ENCODE measurements at regions not wholly inside any gene's neighbourhood (a gene's known extent, or its start where the extent isn't known, plus 50 kb on each side); places are given as distances from the start of the nearest gene placed in this dataset.
"Not testable (repeated sequence)": the region's sequence is repeated elsewhere in the genome, so short reads cannot be mapped to it uniquely, and the experiment has no call there.

DNA sequence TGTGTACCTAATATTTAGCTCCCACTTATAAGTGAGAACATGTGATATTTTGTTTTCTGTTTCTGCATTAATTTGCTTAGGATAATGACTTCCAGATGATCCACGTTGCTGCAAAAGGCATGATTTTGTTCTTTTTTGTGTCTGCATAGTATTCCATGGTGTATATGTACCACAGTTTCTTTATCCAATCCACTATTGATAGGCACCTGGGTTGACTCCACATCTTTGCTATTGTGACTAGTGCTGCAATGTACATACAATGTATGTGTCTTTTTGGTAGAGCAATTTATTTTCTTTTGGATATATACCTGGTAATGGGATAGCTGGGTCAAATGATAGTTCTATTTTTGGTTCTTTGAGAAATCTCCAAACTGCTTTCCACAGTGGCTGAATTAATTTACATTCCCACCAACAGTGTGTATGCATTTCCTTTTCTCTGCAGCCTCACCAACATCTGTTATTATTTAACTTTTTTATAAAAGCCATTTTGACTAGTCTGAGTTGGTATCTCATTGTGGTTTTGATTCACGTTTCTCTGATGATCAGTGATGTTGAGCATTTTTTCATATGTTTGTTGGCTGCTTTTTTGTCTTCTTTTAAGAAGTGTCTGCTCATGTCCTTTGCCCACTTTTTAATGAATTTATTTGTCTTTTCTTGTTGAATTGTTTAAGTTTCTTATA is 102.8 kb upstream of the GAS1 start:
- DNase-seq: not testable (repeated sequence)

DNA sequence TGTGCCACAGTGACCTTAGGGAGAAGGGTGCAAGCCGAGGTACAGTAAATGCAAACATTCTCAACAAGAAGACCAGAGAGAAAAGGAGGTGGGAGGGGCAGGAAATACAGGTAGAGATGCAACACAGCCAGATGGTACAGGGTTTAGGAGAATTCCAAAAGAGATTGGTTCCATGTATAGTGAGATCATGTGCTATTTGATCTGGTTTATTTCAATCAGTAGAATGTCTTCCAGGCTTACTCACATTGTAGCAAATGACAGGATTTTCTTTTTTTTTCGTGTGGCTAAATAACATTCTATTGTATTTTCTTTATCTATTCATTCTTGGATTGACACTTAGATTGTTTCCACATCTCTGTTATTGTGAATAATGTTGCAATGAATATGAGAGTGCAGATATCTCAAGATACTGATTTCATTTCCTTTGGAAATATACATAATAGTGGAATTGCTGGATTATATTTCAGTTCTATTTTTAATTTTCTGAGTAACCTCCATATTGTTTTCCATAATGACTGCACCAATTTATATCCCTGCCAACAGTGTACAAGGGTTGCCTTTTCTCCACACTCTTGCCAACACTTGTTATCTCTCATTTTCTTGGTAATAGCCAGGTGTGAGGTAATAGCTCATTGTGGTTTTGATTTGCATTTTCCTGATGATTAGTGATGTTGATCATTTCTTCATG is 107.8 kb upstream of the GAS1 start:
- DNase-seq: no peak

DNA sequence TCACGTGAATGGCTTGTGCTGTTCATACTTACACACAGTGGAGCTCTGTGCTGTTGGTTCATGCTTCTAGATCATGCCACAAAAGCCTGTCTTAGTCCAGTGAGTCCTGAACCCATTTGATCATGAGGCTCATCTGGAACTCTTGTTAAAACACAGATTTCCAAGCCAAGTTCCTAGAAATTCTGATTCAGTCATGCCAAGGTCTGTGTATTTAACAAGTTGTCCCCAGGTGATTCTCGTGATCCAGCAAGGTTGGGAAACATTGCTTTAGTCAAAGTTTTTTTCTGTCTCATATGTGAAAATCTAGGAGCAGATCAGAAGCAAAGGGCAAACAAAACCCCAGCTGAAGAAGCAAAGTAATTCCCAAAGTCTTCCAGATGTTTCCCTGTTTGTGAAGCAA is 112.5 kb upstream of the GAS1 start:
- DNase-seq: no peak

DNA sequence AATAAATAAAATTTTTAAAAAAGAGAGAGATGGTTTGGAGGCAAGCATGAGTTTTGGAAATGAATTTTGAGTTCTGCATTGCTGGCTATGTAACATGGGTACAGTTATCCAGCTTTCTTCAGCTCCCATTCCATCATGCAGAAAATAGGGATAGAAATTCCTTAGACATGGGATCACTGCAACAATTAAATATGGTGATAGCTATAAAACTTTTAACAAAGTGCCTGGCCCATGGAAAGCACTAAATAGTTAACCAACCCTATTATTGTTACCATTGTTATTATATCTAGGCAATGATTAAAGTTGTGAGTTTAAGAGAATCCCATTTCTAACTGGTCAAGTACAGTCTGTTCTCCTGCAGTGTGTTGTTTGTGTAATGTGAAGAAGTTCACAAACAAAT is 115.4 kb upstream of the GAS1 start:
- DNase-seq: no peak

DNA sequence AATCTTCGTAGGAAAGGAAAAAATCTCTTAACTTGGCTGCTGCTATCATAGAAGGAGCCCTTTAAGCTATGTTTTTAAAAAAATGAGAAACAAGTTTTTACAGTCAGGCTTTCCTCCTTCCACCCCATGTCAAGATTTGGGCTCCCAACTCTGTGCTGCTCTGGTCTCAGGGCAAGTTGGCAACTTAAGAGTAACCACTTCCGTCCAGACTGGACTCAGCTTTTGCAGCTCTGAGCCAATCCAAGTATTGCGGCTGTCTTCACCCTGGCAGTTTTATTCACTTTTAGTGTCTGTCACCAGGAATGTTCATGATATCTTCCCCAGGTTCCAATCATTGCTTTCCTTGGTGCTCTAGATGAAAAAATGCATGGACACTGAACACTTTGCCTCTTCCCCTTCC is 115.9 kb upstream of the GAS1 start:
- DNase-seq: no peak

DNA sequence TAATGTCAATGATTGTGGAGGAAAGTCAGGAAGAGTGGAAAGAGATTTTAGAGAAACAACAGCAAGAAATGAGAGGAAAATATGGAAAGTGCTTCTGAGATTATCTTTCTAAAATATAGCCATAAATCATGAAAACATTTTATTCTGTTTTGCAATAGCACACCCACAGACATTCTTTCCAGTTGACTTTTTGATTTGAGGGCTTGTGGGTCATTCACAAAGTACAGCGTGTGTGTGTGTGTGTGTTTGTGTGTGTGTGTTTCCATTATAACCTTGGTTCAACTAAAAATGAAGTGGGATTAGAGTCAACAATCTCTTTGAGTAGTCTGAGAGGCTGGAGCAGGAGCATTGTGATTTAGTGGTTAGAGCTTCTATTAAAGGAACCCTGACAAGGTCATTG is 116.6 kb upstream of the GAS1 start:
- no peak for DNase-seq

DNA sequence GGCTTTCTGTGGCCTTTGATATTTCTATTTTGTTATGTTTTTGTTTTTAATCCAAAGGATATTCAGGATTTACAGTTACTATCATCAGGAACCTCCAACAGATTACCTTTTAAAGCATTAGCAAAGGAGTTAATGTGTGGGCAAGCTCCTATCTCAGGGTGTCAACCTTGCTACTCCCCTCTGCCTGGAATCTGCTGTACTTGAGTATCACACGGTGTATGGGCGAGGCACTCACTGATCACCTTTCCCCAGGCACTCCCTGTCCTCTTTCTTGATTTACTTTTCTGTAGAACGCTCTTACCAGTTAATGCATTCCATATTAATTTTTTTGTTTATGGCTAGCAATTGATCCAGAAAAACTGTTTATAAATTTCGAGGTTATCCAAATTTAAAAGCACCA is 117.0 kb upstream of the GAS1 start:
- DNase-seq: no peak

DNA sequence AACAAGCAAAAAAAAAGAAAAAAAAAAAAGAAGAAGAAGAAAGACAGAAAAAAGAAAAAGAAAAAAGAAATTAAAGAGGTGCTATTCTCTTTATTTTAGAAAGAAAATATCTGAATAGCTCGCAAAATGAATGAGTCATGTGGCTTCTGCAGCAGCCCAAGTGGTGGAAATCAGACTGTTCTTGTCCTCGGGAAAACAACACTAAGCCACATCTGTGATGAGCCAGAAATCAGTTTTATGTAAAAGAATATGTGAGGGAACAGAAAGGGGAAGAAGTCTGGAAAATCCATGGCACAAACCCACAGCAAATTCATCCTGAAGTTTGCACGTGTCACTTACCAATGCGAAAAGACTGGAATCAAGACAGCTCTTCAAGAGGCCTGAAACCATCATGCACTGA is 118.7 kb upstream of the GAS1 start:
- DNase-seq: no peak

DNA sequence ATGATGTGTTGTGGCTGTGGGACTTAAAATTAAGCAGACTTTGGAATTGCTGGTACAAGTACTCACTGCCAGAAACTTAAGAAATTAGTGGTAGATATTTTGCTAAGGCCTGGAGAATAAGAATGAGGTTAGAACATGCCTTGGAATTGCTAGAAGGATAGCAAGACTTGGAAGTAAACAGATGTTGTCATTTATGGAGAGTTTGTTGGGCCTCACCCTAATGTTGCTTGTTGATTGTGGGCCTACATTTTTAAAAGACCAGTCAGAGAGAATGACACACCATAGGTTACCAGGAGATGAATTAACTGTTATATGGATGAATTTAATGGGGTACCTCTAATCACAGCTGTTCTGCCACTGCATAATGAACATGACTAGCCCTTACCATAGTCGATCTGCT is 120.1 kb upstream of the GAS1 start:
- DNase-seq: no peak

DNA sequence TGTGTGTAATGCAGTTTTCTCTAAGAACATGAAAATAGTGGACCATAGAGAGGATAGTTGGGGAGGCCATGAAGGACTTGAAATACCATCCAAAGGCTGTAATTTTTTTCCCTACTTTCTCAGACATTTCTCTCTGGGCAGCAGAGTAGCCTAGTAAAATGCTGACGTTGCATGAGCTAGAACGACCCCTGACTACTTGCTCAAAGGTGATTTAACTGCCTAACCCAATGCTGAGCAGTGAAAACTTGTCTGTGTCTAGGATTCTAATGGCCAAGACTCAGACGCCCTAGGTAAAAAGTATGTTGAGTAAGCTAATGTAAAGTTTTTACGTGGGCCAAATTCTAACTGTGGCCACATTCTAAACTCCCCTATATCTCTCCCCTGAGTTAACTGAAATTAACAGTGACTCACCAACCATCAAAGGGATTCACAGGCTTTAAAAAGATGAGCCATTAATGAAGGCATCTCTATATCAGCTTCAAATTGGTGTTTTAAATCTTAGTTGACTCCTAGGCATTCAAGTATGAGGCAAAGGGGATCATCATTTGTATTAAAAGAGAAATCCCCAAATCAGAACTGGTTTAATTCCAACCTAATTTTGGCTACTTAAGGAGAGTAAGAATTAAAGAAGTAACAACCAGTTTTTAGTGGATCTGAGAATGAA is 121.0 kb upstream of the GAS1 start:
- no peak for DNase-seq

DNA sequence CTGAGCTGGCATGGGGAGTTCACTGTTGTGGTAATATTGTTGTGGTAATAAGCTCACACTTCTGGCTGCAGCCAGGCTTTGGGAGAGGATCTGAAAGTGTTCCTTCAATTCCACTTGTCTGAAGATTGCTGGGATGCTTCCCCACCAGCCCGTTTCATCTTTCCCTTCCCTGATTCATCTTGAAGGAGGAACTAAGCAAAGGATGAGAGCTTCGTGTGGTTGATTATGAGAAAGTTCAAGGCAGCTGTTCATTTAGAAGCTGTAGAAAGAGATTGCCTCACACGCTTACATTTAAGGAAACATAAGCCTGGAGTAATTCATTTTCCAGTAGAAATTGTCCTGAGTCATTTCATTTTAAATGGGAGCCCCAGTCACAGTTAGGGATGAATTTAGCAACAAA is 122.4 kb upstream of the GAS1 start:
- DNase-seq: no peak

DNA sequence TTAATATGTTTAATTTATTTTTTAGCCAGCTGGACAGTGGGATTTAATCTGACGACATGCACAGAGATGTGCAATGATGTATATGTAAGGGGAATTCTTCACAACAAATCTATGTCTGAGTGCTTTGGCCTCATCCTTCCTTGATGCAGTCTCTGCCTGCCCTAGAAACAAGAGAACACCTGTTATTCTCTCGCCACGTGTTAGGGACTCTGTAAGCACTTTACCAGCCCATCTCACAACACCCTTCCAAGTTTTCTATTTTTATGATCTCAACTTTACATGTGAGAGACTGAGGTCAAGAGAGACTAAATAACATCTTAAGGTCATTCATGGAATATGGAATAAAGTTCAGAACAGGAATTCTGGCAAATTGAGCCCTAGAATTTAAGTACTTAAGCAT is 123.0 kb upstream of the GAS1 start:
- no peak for DNase-seq

DNA sequence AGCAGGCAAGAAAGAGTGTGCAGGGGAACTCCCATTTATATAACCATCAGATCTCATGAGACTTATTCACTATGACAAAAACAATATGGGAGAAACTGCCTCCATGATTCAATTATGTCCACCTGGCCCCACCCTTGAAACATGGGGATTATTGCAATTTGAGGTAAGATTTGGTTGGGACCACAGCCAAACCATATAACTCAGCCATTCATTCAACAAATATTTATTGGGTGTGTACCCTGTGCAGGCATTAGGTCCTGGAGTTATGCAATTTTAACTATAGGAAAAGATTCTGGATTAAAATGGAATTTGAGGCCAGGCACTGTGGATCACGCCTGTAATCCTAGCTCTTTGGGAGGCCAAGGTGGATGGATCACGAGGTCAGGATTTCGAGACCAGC is 124.2 kb upstream of the GAS1 start:
- DNase-seq: no peak

DNA sequence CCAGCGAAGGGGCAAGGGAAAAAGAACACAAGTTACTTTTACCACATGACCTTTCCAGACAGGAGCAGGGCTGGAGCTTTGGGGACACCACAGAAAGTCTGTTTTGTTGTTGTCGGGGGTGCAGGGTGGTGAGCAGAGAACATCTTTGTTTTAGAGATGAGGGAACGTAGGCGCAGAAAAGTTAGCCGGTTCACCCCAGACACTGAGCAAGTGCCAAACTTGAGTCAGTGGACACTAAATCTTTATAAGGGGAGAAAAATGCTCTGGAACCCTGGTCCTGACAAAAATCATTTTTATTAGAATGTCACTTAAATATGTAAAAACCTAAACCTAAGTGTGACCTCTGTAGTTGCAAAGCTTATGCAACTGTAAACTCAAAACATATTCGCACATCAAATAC is 126.4 kb upstream of the GAS1 start:
- DNase-seq: no peak

DNA sequence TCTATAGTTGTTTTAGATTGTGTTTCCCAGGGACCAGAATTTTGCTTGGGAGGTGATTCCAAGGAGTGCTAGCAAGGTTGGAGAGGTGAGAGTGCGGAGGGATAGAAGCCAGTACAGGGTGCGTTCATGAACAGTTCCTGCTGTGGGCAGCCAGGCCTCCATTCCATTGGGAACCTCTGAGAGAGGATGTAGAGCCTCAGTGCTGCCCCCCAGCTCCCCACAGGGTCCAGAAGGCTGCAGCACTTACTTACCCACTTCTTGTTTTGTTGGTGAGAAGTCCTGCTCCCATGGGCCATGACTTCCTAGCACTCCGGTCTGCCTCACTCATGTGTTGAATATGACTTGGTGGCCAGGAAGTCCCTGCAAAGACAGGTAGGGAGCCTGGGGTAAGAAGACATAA is 128.2 kb upstream of the GAS1 start:
- DNase-seq: no peak

DNA sequence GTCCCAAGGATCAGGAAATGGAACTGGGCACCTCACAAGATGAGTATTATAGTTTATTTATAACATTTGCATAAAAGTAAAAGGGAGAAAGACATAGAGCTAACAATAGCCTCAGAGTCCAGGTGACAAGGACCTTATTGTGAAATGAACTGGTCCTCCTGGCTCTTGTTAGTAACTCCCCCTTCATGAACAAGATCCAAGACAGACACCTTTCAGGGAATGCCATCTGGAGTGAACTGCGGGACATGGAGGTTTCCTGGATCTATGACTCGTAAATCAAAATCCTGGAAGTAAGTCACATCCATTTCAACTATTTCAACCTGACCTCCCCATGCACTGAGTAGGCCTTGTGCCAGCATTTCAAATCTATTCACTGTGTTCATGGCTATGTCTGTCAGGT is 129.5 kb upstream of the GAS1 start:
- no peak for DNase-seq

DNA sequence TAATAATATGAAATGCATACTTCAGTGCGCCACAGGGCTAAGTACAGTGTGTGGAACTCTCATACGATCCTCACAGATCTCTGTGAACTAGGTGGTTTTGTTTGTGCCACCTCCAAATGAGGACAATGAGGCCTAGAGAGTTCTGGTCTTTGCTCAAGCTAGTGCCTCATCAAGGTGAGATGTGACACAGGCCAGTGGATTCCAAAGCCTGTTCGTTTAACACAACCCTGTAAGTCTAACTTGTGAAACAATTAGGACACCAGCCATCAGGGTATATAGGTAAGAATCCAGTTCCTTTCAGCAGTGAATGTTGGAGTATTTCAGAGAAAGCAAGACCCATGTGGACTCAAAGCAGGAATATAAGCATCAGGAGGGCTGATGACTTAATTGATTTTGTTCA is 130.7 kb upstream of the GAS1 start:
- DNase-seq: no peak

DNA sequence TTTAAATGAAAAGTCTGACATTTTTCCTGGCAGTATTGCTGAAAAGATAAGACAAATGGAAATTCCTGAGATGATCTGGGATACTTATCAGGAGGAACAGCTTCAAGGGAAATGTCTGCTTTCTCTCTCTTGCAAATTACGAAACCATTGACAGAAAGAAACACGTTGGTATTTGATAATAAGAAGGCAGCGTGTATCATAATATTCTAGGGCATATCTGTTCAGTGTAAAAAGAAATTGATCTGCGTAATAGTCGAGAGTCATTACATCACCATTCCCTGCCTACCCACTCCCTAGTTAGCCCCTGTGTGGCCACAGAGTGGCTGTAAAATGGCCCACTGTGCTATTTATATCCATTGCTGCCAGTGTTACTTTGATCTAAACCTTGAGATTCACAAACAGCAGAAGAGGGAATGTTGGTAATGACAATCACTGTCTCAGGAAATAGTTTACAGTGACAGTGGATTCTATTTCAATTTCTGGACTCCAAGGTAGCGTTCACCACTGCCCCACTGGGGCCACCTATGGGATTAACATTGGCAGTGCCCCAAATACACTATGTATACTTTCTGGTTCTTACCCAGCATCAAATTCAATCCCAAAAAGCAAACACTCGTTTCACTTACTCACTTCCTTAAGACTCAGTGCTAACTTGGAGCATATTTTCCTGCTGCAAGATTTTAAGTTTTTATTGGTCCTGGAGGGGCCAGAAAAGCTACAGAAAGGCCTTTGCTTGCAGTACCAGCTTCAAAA is 133.4 kb upstream of the GAS1 start:
- no peak for DNase-seq

DNA sequence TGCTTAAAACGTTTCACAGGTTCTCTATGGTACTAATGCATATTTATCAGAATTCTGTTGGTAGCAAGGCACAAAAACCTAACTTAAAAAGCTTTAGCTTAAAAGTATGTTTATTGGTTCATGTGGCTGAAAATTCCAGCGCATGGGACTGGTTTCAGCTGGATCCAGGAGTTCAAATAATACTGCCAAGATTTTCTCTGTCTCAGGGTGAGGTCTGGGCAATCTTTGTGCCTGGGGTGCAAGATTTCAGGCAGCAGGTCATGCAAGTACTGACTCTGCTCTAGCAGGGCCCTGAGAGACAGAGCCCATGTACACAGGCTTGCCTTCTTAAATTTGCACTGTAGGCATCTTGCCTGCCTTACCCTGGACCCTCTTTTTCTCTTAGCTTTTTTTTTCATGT is 134.2 kb upstream of the GAS1 start:
- DNase-seq: no peak

DNA sequence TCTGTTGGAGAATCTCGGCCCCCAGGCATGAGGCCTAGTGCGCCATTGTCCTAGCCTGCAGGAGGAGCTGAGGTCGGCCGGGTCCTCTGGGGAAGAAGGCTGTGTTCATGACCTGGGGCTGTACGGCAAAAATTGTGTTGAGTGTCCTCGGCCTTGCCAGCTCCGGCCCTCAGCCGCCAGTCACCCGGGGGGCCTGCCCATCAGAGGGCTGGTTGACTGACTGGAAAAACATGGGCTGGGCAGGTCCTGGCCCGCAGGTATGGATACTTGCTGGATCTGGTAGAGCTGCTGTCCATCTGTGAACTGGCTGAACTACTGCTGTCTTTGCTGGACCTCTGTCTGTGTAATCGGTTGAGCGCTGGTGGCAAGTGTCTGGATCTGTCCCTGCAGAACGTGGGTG is 136.7 kb upstream of the GAS1 start:
- DNase-seq: no peak

DNA sequence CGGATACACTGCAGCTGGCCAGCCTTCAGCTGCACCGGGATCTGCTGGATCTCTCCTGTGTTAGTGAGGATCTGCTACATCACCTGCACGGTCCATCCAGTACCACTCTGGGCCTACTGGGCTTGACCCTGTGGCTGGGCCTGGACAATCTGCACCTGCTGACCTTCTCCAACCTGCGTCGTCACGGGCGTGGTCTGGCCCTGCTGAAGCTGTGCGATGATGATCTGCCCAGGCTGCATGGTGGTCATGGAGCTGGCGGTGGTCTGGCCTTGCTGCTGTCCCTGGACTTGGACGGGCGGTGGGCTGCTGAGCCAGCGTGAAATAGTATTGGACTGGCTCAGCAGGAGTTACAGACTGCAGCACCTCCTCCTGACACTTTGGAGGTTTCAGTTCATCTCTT is 137.1 kb upstream of the GAS1 start:
- no peak for DNase-seq

DNA sequence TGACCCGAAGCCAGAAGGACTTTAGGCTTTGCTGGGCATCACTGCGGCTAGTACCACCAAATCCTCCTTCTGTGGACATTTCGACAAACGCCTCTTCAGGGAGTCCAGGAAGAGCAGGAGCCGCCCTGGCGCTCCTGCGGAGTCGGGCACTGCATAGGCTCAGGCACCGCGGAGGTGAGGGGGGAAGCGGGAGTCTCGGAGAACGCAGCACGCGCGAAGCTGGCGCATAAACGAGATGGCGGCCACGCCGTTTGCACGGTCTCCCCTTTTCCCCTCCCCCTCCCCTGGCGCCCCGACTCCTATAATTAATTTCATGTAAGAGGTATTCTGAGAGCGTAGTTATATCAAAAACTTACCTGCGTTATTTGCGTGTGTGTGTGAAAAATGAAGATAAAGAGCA is 137.8 kb upstream of the GAS1 start:
- no peak for DNase-seq

DNA sequence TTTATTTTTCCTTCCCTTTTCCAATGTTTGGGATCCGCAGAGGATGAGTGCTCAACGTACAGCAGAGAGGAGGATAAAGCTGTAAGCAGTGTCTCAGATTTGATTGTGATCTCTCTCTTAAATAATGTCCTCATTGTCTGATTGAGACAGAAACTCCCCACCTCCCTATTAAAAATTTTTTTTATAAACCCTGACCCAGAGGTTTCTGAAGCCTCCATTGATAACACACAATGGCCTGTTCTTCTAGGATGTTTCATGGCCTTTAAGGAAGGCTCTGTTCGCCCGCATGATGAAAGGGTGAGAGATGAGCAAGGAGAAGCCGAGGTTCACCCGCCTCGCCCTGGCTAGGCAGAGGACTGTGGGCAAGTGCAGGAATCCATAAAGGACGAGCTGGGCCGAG is 138.2 kb upstream of the GAS1 start:
- no peak for DNase-seq
